ENCODE measurements at regions not wholly inside any gene's neighbourhood (a gene's known extent, or its start where the extent isn't known, plus 50 kb on each side); places are given as distances from the start of the nearest gene placed in this dataset.

- TF ChIP-seq POLR2AphosphoS5 (IDR thresholded peaks at IDR 0.05; ENCODE audit: insufficient read depth, low read depth, low read length) = no peak
- TF ChIP-seq CTCF (IDR thresholded peaks at IDR 0.05; ENCODE audit: extremely low read depth in 1 of 2, insufficient read depth in 1 of 2, low read depth in 1 of 2, low read length in 2 of 2) = no peak
- TF ChIP-seq EZH2 (IDR thresholded peaks at IDR 0.05; ENCODE audit: borderline replicate concordance, low read depth, low read length, severe bottlenecking) = no peak
Observed at GRCh38 chr17:13833921-13834320, 232.2 kb upstream of the HS3ST3A1 start.

All from endothelial cell of umbilical vein (primary cell).